HS-5 (cell line): ENCODE measurements at regions not wholly inside any gene's neighbourhood (a gene's known extent, or its start where the extent isn't known, plus 50 kb on each side); places are given as distances from the start of the nearest gene placed in this dataset.

Source experiments
- DNase-seq: peaks from one replicate; pipeline ENCODE4 v3.0.0-alpha.2; 2012; ENCODE audit warnings: low read depth

DNA sequence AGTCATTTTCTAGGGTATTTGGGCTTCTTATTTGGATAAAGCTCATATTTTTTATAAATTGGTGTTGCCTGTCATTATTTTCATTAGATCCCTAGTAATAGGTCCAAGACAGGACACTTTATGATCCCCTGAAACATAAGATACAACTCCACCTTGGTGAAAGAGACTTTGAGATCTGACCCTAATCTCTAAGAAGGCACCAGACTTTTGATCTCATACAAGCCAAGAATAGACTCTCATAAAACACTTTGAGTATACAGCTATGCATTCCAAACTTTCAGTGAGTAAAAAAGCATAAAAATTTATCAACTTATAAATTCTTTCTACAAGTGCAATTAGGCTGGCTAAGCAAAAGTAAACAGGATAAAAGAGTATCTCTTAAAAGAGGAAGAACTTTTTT is 451.2 kb downstream of the MN1 start:
- no peak for DNase-seq

DNA sequence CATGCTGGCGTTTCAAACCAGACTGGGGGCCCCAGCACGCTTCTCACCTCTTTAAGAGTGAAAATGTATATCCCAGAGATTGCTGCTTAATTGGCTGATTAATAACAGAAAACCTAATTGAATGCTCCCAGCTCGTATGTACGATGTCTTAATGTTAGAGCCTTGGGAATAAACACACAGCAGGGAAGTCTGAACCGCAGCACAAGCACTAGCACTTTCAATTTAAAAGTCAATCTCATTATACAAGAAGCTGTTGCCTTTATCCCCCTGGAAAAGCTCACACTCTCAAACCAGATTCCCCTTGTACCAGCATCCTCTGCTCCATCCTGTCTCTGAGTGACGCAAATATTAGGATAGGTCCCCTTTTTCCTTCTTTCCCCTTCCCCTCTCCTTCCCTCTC is 449.1 kb downstream of the MN1 start:
- DNase-seq = no peak

DNA sequence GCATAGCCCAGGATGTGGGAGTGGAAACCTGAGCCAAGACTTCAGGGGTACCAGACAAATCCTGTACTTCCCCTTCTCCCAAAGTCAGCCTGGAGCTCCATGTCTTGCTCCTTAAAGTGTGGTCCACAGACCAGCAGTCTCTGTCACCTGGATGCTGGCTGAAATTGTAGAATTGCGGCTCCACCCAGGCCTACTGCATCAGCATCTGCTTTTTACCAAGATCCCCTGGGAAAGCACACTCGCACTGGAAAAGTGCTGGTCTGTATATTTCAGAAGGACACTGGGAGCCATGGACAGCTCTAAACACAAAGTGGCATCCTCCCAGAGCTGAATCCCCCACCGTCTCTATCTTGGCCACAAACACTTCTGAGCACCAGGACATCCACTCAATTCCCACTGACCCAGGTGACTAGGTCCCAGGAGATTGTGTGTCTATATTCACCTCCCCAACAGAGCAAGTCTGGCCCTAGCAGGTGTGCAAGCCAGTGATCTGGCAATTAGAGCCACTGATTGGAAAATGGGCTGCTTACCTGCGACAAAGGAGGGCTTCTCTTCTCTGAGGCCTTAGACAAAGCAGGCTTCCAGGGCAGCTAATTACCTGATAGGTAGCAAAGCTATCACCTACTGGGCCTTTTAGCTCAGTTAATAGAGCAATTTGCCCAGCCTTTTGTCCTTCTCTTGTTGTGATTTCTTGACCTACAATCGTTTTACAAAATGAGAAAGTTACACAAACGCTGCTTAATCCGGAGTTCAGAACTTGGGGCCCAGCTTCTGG is 443.3 kb downstream of the MN1 start:
- DNase-seq = no peak

DNA sequence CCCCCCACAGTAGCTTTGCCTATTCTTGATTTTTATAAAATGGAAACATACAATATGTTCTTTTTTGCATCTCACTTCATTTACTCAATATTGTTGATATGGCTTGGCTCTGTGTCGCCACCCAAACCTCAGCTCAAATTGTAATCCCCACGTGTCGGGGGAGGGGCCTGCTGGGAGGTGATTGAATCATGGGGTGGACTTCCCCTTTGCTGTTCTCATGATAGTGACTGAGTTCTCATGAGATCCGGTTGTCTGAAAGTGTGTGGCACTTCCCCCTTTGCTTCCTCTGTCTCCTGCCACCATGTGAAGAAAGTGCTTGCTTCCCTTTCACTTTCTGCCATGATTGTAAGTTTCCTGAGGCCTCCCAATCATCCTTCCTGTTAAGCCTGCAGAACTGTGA is 431.3 kb downstream of the MN1 start:
- no peak for DNase-seq

DNA sequence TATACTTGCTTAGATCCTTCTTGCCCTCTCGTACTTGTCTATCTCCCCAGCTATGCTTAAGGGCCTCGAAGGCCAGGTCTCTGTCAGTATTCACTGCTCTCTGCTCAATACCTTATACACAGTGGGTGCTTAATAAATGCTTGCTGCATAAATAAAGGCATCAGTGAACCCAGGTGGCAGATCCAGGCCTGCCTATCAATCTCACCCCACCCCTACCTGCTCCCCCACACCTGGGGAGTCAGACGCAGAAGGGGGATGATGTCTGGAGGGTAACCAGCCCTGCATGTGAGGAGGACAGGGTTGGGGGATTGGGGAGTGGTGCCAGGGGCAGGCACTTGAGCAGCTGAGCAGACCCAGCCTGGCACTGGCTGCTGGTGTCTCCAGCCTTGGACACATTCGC is 430.6 kb downstream of the MN1 start:
- DNase-seq = no peak

DNA sequence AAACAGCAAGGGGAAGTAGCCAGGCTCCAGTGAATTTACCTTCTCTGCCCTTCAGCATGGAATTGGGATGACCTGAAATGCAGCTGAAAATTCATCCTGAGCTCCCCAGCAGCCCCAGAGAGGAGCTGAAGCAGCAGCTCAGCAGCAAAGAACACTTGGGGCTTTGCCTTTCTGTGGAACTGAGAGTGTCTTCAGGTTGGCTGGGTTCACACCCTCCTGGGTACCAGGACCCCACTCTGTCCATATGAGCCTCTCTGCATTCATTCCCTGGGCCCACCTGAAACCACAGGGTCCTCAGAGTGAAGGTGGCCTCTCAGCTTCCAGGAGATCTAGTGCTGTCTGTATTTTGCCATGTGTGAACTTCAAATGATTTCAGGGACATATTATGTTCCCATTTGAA is 429.2 kb downstream of the MN1 start:
- no peak for DNase-seq

DNA sequence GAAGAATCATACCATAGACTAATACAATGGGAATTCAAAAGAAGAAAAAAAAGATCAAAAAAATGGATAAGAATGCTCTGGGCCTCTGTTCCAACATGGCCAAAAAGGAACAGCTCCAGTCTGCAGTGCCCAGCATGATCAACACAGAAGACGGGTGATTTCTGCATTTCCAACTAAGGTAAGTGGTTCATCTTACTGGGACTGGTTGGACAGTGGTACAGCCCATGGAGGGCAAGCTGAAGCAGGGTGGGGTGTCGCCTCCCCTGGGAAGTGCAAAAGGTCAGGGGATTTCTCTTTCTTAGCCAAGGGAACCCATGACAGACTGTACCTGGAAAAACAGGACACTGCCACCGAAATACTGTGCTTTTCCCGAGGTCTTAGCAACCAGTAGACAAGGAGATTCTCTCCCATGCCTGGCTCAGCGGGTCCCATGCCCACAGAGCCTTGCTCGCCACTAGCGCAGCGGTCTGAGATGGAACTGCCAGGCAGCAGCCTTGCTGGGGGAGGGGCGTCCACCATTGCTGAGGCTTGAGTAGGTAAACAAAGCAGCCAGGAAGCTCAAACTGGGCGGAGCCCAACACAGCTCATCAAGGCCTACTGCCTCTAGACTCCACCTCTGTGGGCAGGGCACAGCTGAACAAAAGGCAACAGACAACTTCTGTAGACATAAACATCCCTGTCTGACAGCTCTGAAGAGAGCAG is 428.4 kb downstream of the MN1 start:
- no peak for DNase-seq

DNA sequence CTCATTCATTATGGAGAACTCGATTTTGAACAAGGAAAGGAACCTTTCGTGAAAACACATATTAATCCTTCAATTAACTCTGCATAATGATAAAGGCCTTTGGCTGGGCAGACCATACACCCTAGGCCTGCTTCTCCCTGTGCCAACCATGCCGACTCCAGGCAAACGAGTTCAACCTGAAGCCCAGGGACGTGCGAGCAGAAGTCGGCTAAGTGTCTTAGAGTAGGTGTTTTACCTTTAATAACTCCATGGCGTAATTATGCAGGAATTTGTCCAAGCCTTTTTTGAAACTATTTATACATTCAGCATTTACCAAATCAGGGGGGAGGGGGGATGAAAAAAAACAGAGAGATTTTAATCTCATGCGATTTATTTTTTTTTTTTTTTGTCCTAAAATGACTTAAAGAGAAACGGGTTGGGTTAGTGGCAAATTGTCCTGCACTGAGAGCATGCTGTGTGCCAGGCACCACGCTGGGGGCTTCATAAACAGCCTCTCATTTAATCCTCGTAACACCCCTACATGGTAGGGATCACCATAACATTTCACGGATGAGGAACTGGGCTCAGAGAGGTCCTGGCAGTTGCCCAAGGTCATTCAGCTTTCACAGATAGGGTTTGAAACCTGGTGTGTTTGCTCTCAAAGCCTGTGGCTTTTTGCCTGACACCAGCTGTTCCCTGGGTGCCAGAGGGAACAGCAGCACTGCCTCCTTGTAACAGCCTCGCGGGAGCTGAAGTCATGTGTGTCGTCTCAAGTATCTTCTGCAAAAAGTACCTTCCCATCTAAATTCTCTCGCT is 423.9 kb downstream of the MN1 start:
- DNase-seq = no peak

DNA sequence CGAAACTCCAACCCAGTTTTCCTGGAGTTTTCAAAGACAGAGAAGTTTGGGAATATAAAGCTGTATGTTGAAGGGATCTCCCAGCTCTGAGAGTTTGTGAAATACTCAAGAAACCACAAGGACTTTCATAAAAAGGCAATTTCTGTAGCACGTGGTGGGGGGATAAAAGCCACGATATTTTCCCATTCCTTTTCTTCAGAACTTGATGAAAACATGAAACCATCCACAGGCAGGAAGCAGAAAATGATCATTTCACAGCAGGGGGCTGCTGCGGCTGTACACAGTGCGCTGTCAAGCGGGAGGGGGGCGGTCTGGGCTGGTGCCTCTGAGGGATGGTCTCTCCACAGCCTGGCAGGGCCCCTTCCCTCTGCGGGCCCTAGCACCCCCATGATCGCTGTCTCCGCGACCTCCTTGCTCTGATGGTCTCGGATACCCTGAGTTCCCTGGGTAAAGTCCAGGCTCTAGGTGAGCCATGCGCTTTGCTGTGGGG is 423.2 kb downstream of the MN1 start:
- no peak for DNase-seq

DNA sequence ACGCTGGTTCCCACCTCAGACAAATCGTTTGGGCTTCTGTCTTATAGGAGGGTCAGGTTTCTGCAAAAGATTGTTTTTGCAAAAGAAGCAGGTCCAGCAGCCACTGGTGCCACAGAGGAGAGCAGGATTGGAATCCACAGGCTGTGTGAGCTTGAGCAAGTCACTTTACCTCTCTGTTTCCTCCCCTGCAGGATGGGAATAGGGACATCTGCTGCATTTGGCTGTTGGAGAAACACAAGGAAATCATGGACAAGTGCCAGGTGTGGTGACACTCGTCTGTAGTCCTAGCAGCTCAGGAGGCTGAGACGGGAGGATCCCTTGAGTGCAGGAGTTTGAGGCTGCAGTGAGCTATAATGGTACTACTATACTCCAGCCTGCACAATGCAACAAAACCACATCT is 422.6 kb downstream of the MN1 start:
- no peak for DNase-seq

DNA sequence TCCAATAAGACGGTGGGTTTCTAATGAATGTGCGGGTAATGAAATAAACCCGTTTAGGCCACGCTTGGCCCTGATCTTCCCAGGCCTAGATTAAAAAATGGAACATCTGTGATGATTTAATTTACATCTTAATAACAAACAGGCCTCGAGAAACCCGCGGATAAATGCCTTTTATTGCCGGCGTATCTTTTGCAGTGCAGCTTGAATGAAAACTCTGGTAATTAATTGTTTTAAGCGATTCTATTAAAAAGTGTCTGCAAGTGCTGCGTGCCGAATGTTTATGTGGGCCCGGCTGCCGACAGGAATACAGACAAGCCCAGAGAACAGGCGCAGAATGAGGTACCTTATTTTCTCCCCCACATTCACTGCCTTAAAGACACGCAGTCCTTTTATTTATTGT is 420.7 kb downstream of the MN1 start:
- no peak for DNase-seq

DNA sequence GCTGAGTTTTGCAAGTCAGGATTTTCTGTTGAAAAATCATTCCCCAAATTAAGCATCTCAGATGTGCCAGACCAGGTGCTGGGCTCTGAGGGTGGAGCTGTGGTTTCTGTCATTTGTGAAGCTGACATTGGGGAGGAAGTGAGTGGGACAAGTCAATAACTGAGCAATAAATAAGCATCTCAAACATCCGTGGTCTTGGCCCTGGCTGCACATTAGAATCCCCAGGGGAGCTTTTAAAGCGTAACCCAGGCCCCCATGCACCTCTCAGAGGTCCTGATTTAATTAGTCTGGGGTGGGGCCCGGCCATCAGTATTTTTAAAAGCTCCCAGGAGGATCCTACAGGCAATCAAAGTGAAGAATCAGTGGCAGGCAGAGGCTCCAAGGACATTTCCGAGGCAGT is 420.0 kb downstream of the MN1 start:
- no peak for DNase-seq

DNA sequence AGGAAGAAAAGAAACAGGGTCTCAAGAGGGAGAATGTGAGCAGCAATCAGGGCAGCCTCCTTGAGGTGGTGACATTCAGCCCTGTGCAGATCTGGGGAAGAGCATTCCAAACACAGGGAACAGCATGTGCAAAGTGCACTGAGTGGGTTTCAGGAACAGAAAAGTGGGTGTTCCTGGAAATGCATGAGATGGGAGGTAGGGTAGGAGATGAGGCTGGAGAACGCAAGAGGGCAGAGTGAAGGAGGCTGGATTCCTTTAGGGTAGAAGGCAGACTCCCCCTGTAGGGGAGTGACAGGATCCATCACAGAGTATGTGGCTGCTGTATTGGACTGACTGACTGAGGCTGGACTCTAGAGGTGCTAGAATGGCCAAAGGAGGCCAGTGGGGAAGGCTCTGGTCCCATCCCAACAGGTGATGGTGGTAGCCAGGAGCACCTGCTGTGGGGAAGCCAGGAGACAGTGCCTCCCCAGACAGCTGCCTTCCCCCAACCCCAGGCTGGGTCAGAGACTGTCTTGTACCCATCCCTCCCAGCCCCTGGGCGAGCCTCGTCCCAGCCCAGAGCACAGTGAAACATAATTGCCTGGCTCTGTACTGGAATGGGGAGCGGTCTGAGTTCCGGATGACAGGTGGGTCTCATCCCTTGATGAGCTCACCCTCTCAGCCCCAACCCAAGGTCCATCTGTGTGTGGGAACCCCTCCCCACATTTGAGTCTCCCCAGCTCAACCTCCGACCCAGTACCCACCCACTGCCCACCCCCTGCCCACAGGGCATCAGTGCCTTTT is 419.4 kb downstream of the MN1 start:
- DNase-seq = no peak

DNA sequence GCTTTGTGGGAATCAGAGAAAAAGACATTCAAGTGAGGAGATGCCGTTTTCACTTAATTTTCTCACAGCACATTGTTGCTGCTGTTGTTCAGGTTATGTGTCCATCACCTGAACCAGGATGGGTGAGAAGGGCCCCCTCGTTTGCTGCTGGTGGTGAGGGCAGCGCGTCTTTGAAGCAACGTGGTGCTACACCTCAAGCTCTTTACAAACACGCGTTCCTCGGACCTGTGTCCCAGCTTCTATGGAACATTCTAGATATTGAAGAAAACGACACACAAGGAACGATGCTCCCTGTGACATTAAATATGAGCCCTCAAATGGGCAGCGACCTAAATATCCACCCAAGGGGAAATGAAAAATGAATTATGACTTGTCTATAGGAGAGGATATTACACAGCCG is 418.6 kb downstream of the MN1 start:
- no peak for DNase-seq

DNA sequence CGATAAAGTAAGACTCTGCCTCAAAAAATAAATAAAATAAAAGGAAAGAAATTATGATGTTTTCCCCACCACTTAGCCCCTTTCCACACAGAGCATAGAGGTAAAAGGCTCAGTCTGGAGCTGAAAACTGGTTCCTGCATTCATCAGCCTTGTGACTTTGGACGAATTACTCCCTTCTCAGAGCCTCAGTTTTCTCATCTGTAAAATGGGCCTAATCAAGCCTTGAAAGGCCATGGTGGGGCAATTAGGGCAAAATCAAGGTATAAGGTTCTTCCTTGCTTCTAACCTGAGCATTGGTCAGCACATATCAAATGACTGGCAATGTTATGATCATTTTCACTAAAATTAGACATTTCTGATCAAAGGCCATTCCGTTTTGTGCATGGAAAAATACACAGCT is 417.7 kb downstream of the MN1 start:
- no peak for DNase-seq

DNA sequence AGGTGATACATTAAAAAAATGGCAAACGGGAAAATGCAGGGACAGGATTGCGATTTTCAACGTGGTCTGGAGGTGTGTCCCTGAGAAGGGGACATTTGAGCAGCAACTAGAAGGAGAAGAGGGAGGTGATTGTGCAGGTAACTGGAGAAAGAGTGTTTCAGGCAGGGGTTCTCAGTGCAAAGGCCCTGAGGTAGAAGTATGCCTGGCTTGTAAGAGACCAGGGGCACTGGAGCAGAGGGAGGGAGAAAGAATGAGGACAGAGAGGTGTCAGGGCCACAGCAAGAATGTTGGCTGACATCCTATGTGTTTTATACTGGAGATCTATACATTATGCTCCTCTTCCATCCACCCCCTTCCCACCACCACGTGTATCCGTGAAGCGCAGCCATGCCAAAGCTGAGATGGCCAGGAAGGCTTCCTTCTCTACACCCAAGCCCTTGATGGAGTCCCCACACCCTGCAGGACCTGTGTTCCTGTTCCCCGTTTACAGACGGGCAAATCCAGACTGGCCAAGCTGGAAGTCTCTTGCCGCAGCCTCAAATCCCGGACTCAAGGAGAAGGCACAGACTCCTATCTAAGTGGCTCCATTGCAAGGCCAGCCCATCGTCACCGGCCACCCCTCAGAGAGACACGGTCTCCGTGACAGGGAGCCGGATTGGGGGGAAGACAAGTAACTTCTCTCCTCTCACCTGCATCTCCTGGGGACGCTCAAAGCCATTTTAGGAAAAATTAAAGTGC is 416.1 kb downstream of the MN1 start:
- DNase-seq = no peak

DNA sequence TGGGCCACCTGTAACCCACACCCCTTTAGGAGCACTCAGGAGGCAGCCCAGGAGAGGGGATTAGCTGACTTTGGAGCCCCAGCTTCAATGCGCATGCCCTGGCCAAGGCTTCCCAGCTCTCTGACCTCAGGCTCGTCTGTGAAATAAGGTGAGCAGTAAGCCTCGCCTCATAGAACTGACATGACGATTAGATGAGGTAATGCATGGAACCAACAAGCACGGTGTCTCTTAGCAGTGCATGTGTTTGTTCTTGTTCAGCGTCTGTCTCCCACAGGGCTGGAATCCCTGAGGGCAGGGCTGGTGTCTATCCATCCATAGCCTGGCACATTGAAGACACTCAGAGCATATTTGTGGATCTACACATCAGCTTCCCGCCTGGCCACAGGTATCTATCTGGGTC is 415.4 kb downstream of the MN1 start:
- no peak for DNase-seq

DNA sequence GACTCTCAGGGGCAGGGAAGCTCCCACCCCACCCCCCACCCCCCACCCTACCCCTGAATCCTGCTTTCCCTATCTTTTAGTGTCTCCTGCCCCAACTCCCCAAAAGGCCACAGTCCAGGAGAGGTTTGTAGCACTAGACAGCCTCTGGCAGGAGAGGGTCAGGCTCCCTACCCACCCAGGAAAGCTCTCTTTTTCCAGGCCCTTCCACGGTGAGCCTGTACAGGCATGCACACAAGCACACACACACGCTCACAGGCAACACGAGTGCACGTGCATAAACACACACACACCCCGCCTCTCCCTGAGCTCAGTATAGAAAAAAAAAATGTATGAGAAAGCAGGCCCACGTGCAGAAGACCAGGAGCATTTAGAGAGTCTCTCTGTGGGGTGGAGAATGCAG is 414.0 kb downstream of the MN1 start:
- no peak for DNase-seq

DNA sequence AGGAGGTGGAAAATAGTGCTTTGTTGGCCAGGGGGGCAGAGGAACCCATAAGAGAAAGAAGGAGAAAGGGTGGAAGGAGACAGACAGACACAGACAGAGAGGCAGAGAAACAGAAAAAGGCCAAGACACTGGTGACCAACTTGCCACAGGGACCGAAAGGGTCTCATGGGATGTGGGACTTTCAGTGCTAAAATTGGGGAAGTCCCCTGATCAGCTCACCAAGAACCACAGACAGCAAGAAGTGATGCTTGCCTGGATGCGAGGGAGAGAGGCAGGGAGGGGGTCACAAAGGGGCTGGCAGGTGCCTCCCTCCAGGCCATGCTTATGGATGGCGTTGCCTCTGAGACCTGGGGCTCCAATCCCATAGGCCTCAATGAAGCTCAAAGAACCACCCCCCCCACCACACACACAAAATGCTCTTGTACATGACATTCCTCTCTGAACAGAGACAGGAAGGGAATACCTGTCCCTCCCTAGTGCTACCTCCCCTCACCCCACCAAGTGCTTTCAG is 413.4 kb downstream of the MN1 start:
- DNase-seq = no peak

DNA sequence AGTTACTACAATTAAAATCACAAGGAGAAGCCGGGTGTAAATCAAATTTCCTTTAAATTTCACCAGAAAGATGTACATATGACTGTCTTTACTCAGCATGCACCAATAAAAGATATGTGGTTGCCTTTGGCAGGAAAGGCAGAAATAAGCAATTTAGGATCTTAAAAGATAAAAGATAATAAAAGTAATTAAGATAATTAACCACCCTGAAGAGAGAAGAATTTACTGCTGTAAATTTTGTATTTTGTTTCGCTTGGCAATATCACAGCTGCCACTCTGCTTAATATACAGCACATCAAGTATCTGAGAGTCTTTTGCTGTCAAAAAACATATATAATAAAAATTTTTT is 411.9 kb downstream of the MN1 start:
- no peak for DNase-seq

DNA sequence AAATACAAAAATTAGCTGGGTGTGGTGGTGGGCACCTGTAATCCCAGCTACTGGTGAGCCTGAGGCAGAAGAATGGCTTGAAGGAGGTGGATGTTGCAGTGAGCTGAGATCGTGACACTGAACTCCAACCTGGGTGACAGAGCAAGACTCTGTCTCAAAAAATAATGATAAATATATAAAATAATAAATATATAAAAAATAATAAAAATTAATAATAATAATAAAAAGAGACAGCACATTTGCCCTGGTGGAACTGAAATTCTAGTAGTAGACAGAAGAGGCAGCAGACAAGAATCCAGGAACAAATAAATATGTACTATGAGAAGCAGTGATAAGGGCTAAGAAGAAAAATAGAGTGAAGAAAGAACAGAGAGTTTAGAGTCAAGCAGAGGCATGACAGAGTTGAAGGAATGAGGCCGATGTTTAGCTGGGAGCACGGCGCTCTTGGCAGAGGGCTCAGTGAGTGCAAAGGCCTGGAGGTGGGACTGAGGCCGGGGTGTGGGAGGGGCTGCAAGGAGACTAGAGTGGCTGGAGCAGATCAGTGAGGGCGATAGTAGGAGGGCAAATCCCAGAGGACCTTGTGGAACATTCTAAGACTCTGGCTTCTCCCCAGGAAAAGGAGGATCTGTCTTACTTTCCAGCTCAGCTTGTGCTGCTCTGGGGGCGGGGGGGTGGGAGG is 410.3 kb downstream of the MN1 start:
- DNase-seq = no peak
